ENCODE measurements at regions not wholly inside any gene's neighbourhood (a gene's known extent, or its start where the extent isn't known, plus 50 kb on each side); places are given as distances from the start of the nearest gene placed in this dataset.
A peak's percentile ranks its signal among the peaks of the same experiment; 100 is the strongest.

DNA sequence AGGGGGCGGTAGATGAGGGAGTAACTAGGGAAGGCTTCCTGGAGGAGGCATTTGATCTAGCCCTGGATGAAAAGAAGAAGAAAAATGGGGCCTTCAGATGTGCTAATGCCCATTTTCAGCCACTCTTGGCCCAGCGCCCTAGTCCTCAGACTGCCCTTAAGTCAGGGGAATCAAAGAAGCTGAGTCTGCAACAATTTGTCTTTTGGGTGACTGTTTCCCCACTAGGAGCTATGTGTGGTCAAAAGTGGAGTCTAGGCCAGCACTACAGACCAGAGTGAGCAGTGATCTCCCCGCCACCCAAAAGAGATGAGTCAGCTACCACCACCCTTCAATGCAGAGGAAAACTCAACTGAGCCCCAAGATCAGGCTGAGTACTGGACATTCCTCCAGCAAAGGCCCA lies 542.1 kb downstream of the BNC2 start:
- Histone ChIP-seq H3K4me1 (no peaks in the 10 kb centered on the region), H3K4me3 (no peak overlapping the region), H3K36me3 (no peaks in the 10 kb centered on the region), H3K27ac (no peak overlapping the region), H3K9me3 (no peaks in the 10 kb centered on the region), H3K27me3 (no peaks in the 10 kb centered on the region)
- ATAC-seq = no peak
- DNase-seq = no peak
- intact Hi-C loops (cut with DNase I) = no loop called here
- TF ChIP-seq, protein P1, sequence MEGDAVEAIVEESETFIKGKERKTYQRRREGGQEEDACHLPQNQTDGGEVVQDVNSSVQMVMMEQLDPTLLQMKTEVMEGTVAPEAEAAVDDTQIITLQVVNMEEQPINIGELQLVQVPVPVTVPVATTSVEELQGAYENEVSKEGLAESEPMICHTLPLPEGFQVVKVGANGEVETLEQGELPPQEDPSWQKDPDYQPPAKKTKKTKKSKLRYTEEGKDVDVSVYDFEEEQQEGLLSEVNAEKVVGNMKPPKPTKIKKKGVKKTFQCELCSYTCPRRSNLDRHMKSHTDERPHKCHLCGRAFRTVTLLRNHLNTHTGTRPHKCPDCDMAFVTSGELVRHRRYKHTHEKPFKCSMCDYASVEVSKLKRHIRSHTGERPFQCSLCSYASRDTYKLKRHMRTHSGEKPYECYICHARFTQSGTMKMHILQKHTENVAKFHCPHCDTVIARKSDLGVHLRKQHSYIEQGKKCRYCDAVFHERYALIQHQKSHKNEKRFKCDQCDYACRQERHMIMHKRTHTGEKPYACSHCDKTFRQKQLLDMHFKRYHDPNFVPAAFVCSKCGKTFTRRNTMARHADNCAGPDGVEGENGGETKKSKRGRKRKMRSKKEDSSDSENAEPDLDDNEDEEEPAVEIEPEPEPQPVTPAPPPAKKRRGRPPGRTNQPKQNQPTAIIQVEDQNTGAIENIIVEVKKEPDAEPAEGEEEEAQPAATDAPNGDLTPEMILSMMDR (IDR thresholded peaks at IDR 0.05) = no peak

DNA sequence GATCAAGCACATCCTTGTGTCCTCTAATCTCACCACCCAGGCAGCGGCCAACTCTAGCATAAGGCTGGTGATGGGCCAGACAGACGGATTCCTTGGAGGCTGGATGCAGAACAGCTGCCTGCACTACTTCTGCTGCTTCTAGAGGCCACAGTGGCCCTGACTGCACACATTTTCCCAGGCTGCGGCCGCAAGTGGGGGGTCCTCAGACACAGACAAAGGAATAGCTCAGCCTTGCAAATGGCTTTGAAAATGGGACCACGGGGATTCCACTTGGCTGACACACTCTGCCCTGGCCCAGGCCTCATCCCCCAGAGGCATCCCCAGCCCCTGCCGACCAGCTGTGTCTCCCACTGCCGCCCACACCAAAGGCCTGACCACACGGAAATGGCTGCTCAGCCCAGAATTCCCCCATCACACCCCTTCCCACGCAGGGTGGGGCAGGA lies 540.8 kb downstream of the BNC2 start:
- peak in 2 of 4 donors; percentile 78 to 85 for DNase-seq
- Histone ChIP-seq H3K36me3 (no peaks in the 10 kb centered on the region), H3K9me3 (no peaks in the 10 kb centered on the region), H3K27ac (no peak overlapping the region), H3K27me3 (no peaks in the 10 kb centered on the region), H3K4me3 (no peak overlapping the region), H3K4me1 (no peaks in the 10 kb centered on the region)
- TF ChIP-seq, protein P1 (IDR thresholded peaks at IDR 0.05) = no peak
- intact Hi-C loops (cut with DNase I) = no loop called here
- ATAC-seq = peak; percentile 60

DNA sequence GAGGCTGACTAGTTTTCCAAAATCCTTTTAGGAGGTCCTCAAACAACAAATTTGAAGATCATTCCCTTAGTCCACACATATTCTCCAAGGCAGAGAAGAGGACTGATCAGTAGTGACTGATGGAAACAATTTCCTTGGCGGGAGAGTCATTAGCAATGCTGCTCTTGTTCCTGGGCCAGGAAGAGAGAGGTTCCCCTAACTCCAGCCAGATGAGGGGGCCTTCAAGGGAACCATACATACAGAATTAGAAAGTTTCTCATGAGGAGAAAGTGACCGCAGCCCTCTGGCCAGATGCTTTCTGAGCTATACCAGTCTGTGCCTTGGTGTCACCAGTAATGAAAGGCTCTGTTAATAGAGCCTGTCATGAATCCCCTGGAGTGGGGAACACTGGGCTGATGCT lies 539.4 kb downstream of the BNC2 start:
- no peaks in the 10 kb centered on the region for H3K9me3 ChIP-seq
- H3K27me3 ChIP-seq = no peaks in the 10 kb centered on the region
- no peak overlapping the region for H3K4me3 ChIP-seq
- no peak overlapping the region for H3K27ac ChIP-seq
- no peaks in the 10 kb centered on the region for H3K36me3 ChIP-seq
- no peak for ATAC-seq
- no peaks in the 10 kb centered on the region for H3K4me1 ChIP-seq
- TF ChIP-seq, protein P1 (IDR thresholded peaks at IDR 0.05) = no peak
- no peak for DNase-seq
- intact Hi-C loops (cut with DNase I) = no loop called here

DNA sequence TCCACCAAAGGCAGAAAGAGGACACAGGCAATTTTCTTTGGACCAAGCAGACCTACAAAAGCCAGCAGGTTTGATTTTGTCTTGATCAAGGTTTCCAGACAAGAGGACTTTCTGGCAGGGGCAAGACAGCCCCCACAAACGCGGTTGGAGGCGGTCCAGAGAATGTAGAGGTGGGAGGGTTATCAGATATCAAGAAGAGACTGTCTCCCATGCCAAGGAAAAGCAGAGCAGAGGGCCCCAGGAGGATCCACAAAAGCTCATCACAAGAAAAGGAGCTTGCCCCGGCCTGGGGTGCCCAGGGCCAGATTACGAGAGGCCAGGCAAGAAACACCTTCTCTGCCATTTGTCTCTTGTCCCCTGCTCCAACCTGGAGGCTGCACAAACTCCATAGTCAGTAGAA lies 538.9 kb downstream of the BNC2 start:
- TF ChIP-seq, protein P1 (IDR thresholded peaks at IDR 0.05) = no peak
- intact Hi-C loops (cut with DNase I) = no loop called here
- no peak for ATAC-seq
- H3K27me3 ChIP-seq = no peaks in the 10 kb centered on the region
- H3K9me3 ChIP-seq = no peaks in the 10 kb centered on the region
- no peak for DNase-seq
- no peaks in the 10 kb centered on the region for H3K4me1 ChIP-seq
- H3K27ac ChIP-seq = no peak overlapping the region
- H3K36me3 ChIP-seq = no peaks in the 10 kb centered on the region
- no peak overlapping the region for H3K4me3 ChIP-seq

DNA sequence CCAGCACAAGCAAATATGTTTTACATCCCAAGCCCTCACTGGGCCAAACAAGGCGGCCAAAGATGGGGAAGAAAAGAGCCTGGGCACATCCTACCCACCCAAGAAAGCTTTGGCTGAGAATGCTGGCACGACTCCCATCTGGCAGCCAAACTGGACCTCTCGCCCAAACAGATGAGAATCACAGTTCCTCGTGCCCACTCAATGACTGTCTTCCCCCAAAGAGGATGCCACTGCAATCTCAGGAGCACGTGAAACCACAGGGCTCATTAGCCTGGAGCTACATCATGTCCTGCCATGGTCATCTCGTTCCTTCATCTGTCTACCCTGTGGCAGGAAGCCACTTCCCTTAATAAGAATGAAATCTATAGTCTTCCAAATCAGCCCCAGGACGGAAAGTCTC lies 536.8 kb downstream of the BNC2 start:
- intact Hi-C loops (cut with DNase I) = no loop called here
- no peak for ATAC-seq
- DNase-seq = no peak
- no peaks in the 10 kb centered on the region for H3K36me3 ChIP-seq
- no peaks in the 10 kb centered on the region for H3K27me3 ChIP-seq
- no peak overlapping the region for H3K4me3 ChIP-seq
- H3K27ac ChIP-seq = no peak overlapping the region
- H3K9me3 ChIP-seq = no peaks in the 10 kb centered on the region
- TF ChIP-seq, protein P1 (IDR thresholded peaks at IDR 0.05) = no peak
- no peaks in the 10 kb centered on the region for H3K4me1 ChIP-seq

Data from left lung (tissue), 4 donors.